Gastroesophageal sphincter (tissue), 3 donors: ENCODE measurements at regions not wholly inside any gene's neighbourhood (a gene's known extent, or its start where the extent isn't known, plus 50 kb on each side); places are given as distances from the start of the nearest gene placed in this dataset.

Source experiments
- CTCF ChIP-seq, 4 experiments: fragments of 200-600 bp in 2 of 4; fragments of 450-650 bp in 2 of 4; sonication (generic) in 1 of 4; IDR thresholded peaks; one replicate each; pipeline ENCODE4 v1.5.1; 2017 to 2019; ENCODE audit warnings: antibody characterized with exemption in 4 of 4, mild to moderate bottlenecking in 2 of 4, moderate library complexity in 2 of 4
- EP300 ChIP-seq: sonication (generic); formaldehyde crosslinking; IDR thresholded peaks from one replicate; pipeline ENCODE4 v1.6.1; 2017; ENCODE audit warnings: antibody characterized with exemption, mild to moderate bottlenecking
- POLR2A ChIP-seq, 2 donors: fragments of 450-650 bp; IDR thresholded peaks; one replicate each; pipeline ENCODE4 v1.6.1; 2017; ENCODE audit warnings: antibody characterized with exemption in 2 of 2, mild to moderate bottlenecking in 2 of 2, moderate library complexity in 1 of 2

- no peak for TF ChIP-seq CTCF (IDR thresholded peaks at IDR 0.05)
- no peak for TF ChIP-seq POLR2A (IDR thresholded peaks at IDR 0.05)
- no peak for TF ChIP-seq EP300
Measured at GRCh38 chr18:39596891-39597290, 2031.3 kb upstream of the CELF4 start.
